Activated CD4-positive, alpha-beta memory T cell treated with anti-CD3 and anti-CD28 coated beads, Interleukin-2, amount 10 ng/mL, durations not matched to agents 7 days and 5 days (primary cell): ENCODE measurements at regions not wholly inside any gene's neighbourhood (a gene's known extent, or its start where the extent isn't known, plus 50 kb on each side); places are given as distances from the start of the nearest gene placed in this dataset.

Experiments used
- CTCF ChIA-PET: fragments of 350-600 bp; sonication (Branson Sonifier 250); formaldehyde crosslinking; loops from one replicate; lab custom pipeline; 2021; ENCODE audit warnings: antibody characterized with exemption, inconsistent platforms; lab: Charles Lee
- POLR2A ChIA-PET: fragments of 350-600 bp; sonication (Branson Sonifier 250); formaldehyde crosslinking; loops from one replicate; lab custom pipeline; 2021; ENCODE audit warnings: antibody characterized with exemption; lab: Charles Lee
- DNase-seq: peaks from one replicate; pipeline ENCODE4 v3.0.0-alpha.2; 2020
- H3K27ac Mint-ChIP-seq: one replicate; pipeline ENCODE4 v1.8.0; 2021; ENCODE audit warnings: mild to moderate bottlenecking, mixed read lengths
- H3K27me3 Mint-ChIP-seq: one replicate; pipeline ENCODE4 v1.8.0; 2021; ENCODE audit warnings: mixed read lengths
- H3K36me3 Mint-ChIP-seq: one replicate; pipeline ENCODE4 v1.8.0; 2021; ENCODE audit warnings: low read depth, mixed read lengths
- H3K4me1 Mint-ChIP-seq: one replicate; pipeline ENCODE4 v1.8.0; 2021; ENCODE audit warnings: mixed read lengths
- H3K4me3 Mint-ChIP-seq: one replicate; pipeline ENCODE4 v1.8.0; 2021; ENCODE audit warnings: mild to moderate bottlenecking, mixed read lengths
- H3K9me3 Mint-ChIP-seq: one replicate; pipeline ENCODE4 v1.8.0; 2021; ENCODE audit warnings: mixed read lengths

GRCh38 chr3:94179059-94179458 lies 116.2 kb downstream of the NSUN3 start:
- Mint-ChIP-seq H3K36me3 (no peaks in the 10 kb centered on the region), H3K4me3 (no peak overlapping the region), H3K27me3 (no peaks in the 10 kb centered on the region), H3K27ac (no peak overlapping the region), H3K4me1 (no peaks in the 10 kb centered on the region), H3K9me3 (no peaks in the 10 kb centered on the region)
- POLR2A ChIA-PET: no interaction called here
- no peak for DNase-seq
- CTCF ChIA-PET: no interaction called here

DNA sequence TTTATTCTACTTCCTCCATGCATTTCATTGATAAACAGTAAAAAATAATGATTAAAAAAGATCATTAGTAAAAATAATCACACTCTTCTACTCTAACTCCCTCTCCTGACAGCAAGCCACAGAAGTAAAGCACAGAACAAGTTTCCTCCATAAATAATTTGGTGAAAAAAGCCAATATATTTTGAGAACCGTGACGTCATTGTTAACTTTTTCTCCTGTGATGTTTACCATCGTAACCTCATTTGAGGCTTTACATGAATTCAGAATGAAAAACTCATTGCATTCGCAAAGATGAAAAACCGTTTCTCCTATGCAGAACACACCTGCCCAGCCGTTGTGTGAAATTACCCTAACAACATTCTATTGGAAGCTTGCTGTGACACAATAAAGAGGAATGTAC lies 120.7 kb downstream of the NSUN3 start:
- no peak for DNase-seq
- Mint-ChIP-seq H3K27me3 (no peaks in the 10 kb centered on the region), H3K27ac (no peak overlapping the region), H3K4me3 (no peak overlapping the region), H3K4me1 (no peaks in the 10 kb centered on the region), H3K36me3 (no peaks in the 10 kb centered on the region), H3K9me3 (no peaks in the 10 kb centered on the region)
- ChIA-PET POLR2A (no interaction called here), CTCF (no interaction called here)

DNA sequence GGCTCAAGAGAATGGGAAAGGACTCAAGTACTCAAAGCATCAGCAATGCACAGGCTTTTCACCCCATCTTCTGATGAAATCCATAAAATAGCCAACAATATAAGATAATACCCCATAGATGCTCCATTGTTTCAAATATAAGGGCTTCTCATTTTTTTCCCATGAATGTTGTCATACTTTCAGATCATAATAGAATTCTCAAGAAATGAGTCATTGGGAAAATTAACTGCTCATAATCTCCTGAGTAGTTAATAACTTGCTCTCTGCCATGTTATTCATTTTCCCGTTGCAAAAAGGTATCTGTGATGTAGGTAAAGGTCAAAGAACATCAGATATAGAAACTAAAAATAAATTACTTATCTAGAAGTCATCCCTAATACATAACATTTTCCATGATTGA lies 121.9 kb downstream of the NSUN3 start:
- POLR2A ChIA-PET: no interaction called here
- no peak overlapping the region for H3K4me3 Mint-ChIP-seq
- CTCF ChIA-PET: no interaction called here
- no peaks in the 10 kb centered on the region for H3K9me3 Mint-ChIP-seq
- H3K36me3 Mint-ChIP-seq: no peaks in the 10 kb centered on the region
- H3K4me1 Mint-ChIP-seq: no peaks in the 10 kb centered on the region
- no peak for DNase-seq
- H3K27ac Mint-ChIP-seq: no peak overlapping the region
- no peaks in the 10 kb centered on the region for H3K27me3 Mint-ChIP-seq

- H3K27me3 Mint-ChIP-seq: peaks cover 2% of the 10 kb centered on the region
- no peak overlapping the region for H3K4me3 Mint-ChIP-seq
- H3K4me1 Mint-ChIP-seq: no peaks in the 10 kb centered on the region
- no peak overlapping the region for H3K27ac Mint-ChIP-seq
- POLR2A ChIA-PET: no interaction called here
- CTCF ChIA-PET: no interaction called here
- no peak for DNase-seq
- H3K36me3 Mint-ChIP-seq: no peaks in the 10 kb centered on the region
- H3K9me3 Mint-ChIP-seq: no peaks in the 10 kb centered on the region
Measured at GRCh38 chr3:94185753-94186152, 122.9 kb downstream of the NSUN3 start.

- DNase-seq: no peak
- Mint-ChIP-seq H3K27ac (no peak overlapping the region), H3K36me3 (no peaks in the 10 kb centered on the region), H3K9me3 (no peaks in the 10 kb centered on the region), H3K27me3 (peaks cover 3% of the 10 kb centered on the region), H3K4me1 (no peaks in the 10 kb centered on the region), H3K4me3 (no peak overlapping the region)
- ChIA-PET POLR2A (no interaction called here), CTCF (no interaction called here)
Measured at GRCh38 chr3:94187697-94188096, 124.8 kb downstream of the NSUN3 start.

DNA sequence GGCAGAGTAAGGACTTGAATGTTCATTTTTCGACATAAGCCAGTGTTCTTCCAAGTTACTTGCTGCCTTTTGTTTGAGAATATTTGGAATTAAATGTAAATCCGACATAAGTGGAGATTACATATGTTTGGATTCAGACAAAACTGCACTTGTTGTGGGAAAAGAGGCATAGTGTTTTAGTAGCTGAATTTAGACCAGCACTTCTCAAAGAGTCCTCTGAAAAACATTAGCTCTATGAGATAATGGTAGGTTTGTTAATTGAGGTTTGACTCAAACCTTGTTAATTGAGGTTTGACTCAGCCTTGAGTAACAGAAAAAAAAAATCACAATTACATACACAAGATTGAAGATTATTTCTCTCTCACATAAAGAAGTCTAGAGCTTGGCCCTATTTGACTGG lies 132.5 kb downstream of the NSUN3 start:
- no peaks in the 10 kb centered on the region for H3K4me1 Mint-ChIP-seq
- H3K4me3 Mint-ChIP-seq: no peak overlapping the region
- DNase-seq: no peak
- no peaks in the 10 kb centered on the region for H3K9me3 Mint-ChIP-seq
- peaks cover 3% of the 10 kb centered on the region for H3K27me3 Mint-ChIP-seq
- ChIA-PET CTCF (no interaction called here), POLR2A (interaction anchor here (0.8 kb wide), 1 partner anchor 62 kb away, joined by 3 read pairs; no protein-coding TSS in a partner anchor)
- no peak overlapping the region for H3K27ac Mint-ChIP-seq
- H3K36me3 Mint-ChIP-seq: no peaks in the 10 kb centered on the region

GRCh38 chr3:94206291-94206690 lies 143.4 kb downstream of the NSUN3 start:
- POLR2A ChIA-PET: no interaction called here
- H3K4me1 Mint-ChIP-seq: no peaks in the 10 kb centered on the region
- H3K27ac Mint-ChIP-seq: no peak overlapping the region
- peaks cover 1% of the 10 kb centered on the region for H3K27me3 Mint-ChIP-seq
- no peak for DNase-seq
- no peak overlapping the region for H3K4me3 Mint-ChIP-seq
- H3K9me3 Mint-ChIP-seq: no peaks in the 10 kb centered on the region
- H3K36me3 Mint-ChIP-seq: no peaks in the 10 kb centered on the region
- CTCF ChIA-PET: no interaction called here

- no peak for DNase-seq
- Mint-ChIP-seq H3K4me3 (no peak overlapping the region), H3K36me3 (no peaks in the 10 kb centered on the region), H3K9me3 (no peaks in the 10 kb centered on the region), H3K4me1 (no peaks in the 10 kb centered on the region), H3K27me3 (peaks cover 2% of the 10 kb centered on the region), H3K27ac (no peak overlapping the region)
- ChIA-PET CTCF (no interaction called here), POLR2A (no interaction called here)
Measured at GRCh38 chr3:94210256-94210655, 147.4 kb downstream of the NSUN3 start.

GRCh38 chr3:94217406-94217805 lies 154.5 kb downstream of the NSUN3 start:
- Mint-ChIP-seq H3K4me1 (no peaks in the 10 kb centered on the region), H3K36me3 (no peaks in the 10 kb centered on the region), H3K4me3 (no peak overlapping the region), H3K27ac (no peak overlapping the region), H3K27me3 (no peaks in the 10 kb centered on the region), H3K9me3 (peaks cover 7% of the 10 kb centered on the region)
- CTCF ChIA-PET: no interaction called here
- POLR2A ChIA-PET: no interaction called here
- no peak for DNase-seq

- DNase-seq: no peak
- Mint-ChIP-seq H3K27me3 (no peaks in the 10 kb centered on the region), H3K4me3 (no peak overlapping the region), H3K36me3 (no peaks in the 10 kb centered on the region), H3K4me1 (no peaks in the 10 kb centered on the region), H3K9me3 (peaks cover 9% of the 10 kb centered on the region), H3K27ac (no peak overlapping the region)
- ChIA-PET CTCF (no interaction called here), POLR2A (no interaction called here)
Measured at GRCh38 chr3:94220426-94220825, 157.6 kb downstream of the NSUN3 start.

DNA sequence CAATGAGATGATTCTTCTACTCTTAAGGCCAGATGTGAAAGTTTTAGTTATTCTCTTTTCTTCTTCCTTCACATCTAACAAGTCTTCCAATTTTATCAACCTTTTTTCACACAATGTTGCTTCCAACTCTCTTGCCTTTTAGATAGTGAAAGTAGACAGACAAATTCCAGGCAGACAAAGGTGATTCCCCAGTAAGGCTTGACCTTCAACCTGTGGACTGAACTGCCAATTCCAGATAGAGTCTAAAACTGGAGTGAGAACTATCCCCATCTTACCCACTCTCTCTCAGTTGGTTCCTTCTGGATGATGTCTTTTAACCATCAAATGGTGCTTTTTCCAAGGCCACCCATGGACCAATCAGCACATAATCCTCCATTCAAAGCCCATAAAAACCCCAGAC lies 159.0 kb downstream of the NSUN3 start:
- H3K27me3 Mint-ChIP-seq: no peaks in the 10 kb centered on the region
- ChIA-PET CTCF (no interaction called here), POLR2A (no interaction called here)
- H3K4me1 Mint-ChIP-seq: no peaks in the 10 kb centered on the region
- no peak overlapping the region for H3K4me3 Mint-ChIP-seq
- H3K36me3 Mint-ChIP-seq: no peaks in the 10 kb centered on the region
- no peak overlapping the region for H3K27ac Mint-ChIP-seq
- H3K9me3 Mint-ChIP-seq: peaks cover 9% of the 10 kb centered on the region
- DNase-seq: no peak

GRCh38 chr3:94225148-94225865 lies 162.4 kb downstream of the NSUN3 start:
- no peak overlapping the region for H3K27ac Mint-ChIP-seq
- no peaks in the 10 kb centered on the region for H3K4me1 Mint-ChIP-seq
- H3K27me3 Mint-ChIP-seq: no peaks in the 10 kb centered on the region
- no peak overlapping the region for H3K4me3 Mint-ChIP-seq
- H3K36me3 Mint-ChIP-seq: no peaks in the 10 kb centered on the region
- CTCF ChIA-PET: no interaction called here
- peaks cover 9% of the 10 kb centered on the region for H3K9me3 Mint-ChIP-seq
- no peak for DNase-seq
- POLR2A ChIA-PET: no interaction called here

GRCh38 chr3:94226078-94226477 lies 163.2 kb downstream of the NSUN3 start:
- H3K27ac Mint-ChIP-seq: no peak overlapping the region
- no peaks in the 10 kb centered on the region for H3K27me3 Mint-ChIP-seq
- no peaks in the 10 kb centered on the region for H3K36me3 Mint-ChIP-seq
- CTCF ChIA-PET: no interaction called here
- POLR2A ChIA-PET: no interaction called here
- no peak overlapping the region for H3K4me3 Mint-ChIP-seq
- no peaks in the 10 kb centered on the region for H3K4me1 Mint-ChIP-seq
- DNase-seq: no peak
- H3K9me3 Mint-ChIP-seq: peaks cover 9% of the 10 kb centered on the region

DNA sequence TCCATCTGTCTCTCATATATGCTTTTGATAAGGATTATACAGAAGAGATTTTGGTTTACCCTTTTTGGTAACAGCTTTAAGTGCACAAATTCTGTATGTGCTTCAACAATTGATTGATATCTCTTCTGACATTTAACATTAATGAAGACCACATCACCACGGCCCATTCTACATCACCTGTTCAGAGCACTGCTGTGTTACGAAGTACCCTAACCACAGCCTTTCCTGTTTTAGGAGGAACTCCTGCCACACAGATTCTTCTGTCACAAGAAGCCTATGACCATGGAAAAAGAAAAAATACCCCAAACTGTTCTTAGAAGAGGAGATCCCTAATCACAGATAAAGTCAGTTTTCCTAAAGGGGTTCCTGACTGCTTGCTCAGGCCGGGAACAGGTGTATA lies 170.1 kb downstream of the NSUN3 start:
- ChIA-PET CTCF (interaction anchor here (1.6 kb wide), 1 partner anchor 31 kb away, joined by 3 read pairs; no protein-coding TSS in a partner anchor), POLR2A (no interaction called here)
- no peaks in the 10 kb centered on the region for H3K36me3 Mint-ChIP-seq
- H3K9me3 Mint-ChIP-seq: peaks cover 3% of the 10 kb centered on the region
- no peaks in the 10 kb centered on the region for H3K4me1 Mint-ChIP-seq
- H3K27me3 Mint-ChIP-seq: no peaks in the 10 kb centered on the region
- no peak overlapping the region for H3K4me3 Mint-ChIP-seq
- H3K27ac Mint-ChIP-seq: no peak overlapping the region
- DNase-seq: no peak
